Small intestine (tissue), 7 donors: ENCODE measurements at regions not wholly inside any gene's neighbourhood (a gene's known extent, or its start where the extent isn't known, plus 50 kb on each side); places are given as distances from the start of the nearest gene placed in this dataset.

Source experiments
- DNase-seq, 2 donors: peaks; one replicate each; pipeline versions ENCODE4 v3.0.0 to v3.0.0-alpha.2; 2013
- FAIRE-seq: peaks from 2 replicates; lab custom pipeline; 2012; peaks lifted over from hg19 to GRCh38; lab: Jason Lieb, UNC
- H3K27ac ChIP-seq, 3 donors: one replicate each; pipeline ENCODE4 v1.5.1; 2013; ENCODE audit warnings: low read length in 2 of 3, mild to moderate bottlenecking in 2 of 3, control low read depth in 1 of 3, inconsistent platforms in 1 of 3, low read depth in 1 of 3, moderate library complexity in 1 of 3
- H3K27me3 ChIP-seq, 3 donors: one replicate each; pipeline ENCODE4 v1.6.1; 2013; ENCODE audit warnings: low read length in 3 of 3, inconsistent platforms in 1 of 3; ENCODE audit not compliant: control insufficient read depth in 3 of 3, insufficient read depth in 3 of 3
- H3K36me3 ChIP-seq, 3 donors: one replicate each; pipeline ENCODE4 v1.6.1; 2013; ENCODE audit warnings: low read length in 3 of 3, inconsistent platforms in 1 of 3, low read depth in 1 of 3, mild to moderate bottlenecking in 1 of 3, moderate library complexity in 1 of 3; ENCODE audit not compliant: control insufficient read depth in 3 of 3, insufficient read depth in 2 of 3
- H3K4me1 ChIP-seq, 3 donors: one replicate each; pipeline ENCODE4 v1.6.1; 2013; ENCODE audit warnings: low read length in 2 of 3, inconsistent platforms in 1 of 3, low read depth in 1 of 3, mild to moderate bottlenecking in 1 of 3, moderate library complexity in 1 of 3; ENCODE audit not compliant: control insufficient read depth in 3 of 3, insufficient read depth in 2 of 3
- H3K4me3 ChIP-seq, 3 donors: one replicate each; pipeline ENCODE4 v1.5.1; 2013; ENCODE audit warnings: low read length in 3 of 3, control low read depth in 1 of 3, inconsistent platforms in 1 of 3, low read depth in 1 of 3, mild to moderate bottlenecking in 1 of 3, moderate library complexity in 1 of 3
- H3K9me3 ChIP-seq, 2 donors: one replicate each; pipeline ENCODE4 v1.6.1; 2013; ENCODE audit warnings: low read depth in 1 of 2, low read length in 1 of 2; ENCODE audit not compliant: control insufficient read depth in 2 of 2, insufficient read depth in 1 of 2
- WGBS, 3 donors: extraction: QIAGEN DNeasy Blood & Tissue Kit; methylation state at CpG; one replicate each; pipeline ENCODE4 v1.1.7; 2013; 5-methylcytosine and 5-hydroxymethylcytosine counted together
- donor health status: healthy with polysubstance abuse.
- donor health status: control.
- donor health status: control.
- donor health status: Bipolar disorder and iron deficiency.
- donor health status: healthy.

GRCh38 chr2:121005453-121005852 lies 269.8 kb downstream of the GLI2 start:
- H3K4me1 ChIP-seq = no peaks in the 10 kb centered on the region
- 68 to 82% (median 71%) methylated on average over 3 of the region's 3 CpGs for WGBS, 3 donors
- DNase-seq (no peak), FAIRE-seq (no peak)
- H3K27me3 ChIP-seq = peaks cover 0 to 15% (median 0%) of the 10 kb centered on the region in 3 donors
- H3K36me3 ChIP-seq = no peaks in the 10 kb centered on the region
- H3K4me3 ChIP-seq = no peak overlapping the region
- no peak overlapping the region for H3K27ac ChIP-seq
- H3K9me3 ChIP-seq = peaks cover 0 to 2% of the 10 kb centered on the region in 2 donors

GRCh38 chr2:121006743-121007489 lies 271.2 kb downstream of the GLI2 start:
- Histone ChIP-seq H3K36me3 (no peaks in the 10 kb centered on the region), H3K27ac (no peak overlapping the region), H3K27me3 (peaks cover 0 to 15% (median 0%) of the 10 kb centered on the region in 3 donors), H3K4me3 (no peak overlapping the region), H3K9me3 (peaks cover 0 to 5% of the 10 kb centered on the region in 2 donors), H3K4me1 (no peaks in the 10 kb centered on the region)
- FAIRE-seq (no peak), DNase-seq (no peak)
- 89 to 94% (median 91%) methylated on average over 10 of the region's 10 CpGs for WGBS, 3 donors

- Histone ChIP-seq H3K4me3 (no peak overlapping the region), H3K27me3 (peaks cover 0 to 15% (median 0%) of the 10 kb centered on the region in 3 donors), H3K9me3 (peaks cover 0 to 6% of the 10 kb centered on the region in 2 donors), H3K4me1 (no peaks in the 10 kb centered on the region), H3K36me3 (no peaks in the 10 kb centered on the region), H3K27ac (no peak overlapping the region)
- FAIRE-seq = no peak
- WGBS, 3 donors = 87 to 90% (median 88%) methylated on average over 2 of the region's 2 CpGs
- no peak for DNase-seq
Measured at GRCh38 chr2:121007490-121007853, 271.8 kb downstream of the GLI2 start.

- FAIRE-seq (no peak), DNase-seq (no peak)
- no peak overlapping the region for H3K27ac ChIP-seq
- no peaks in the 10 kb centered on the region for H3K36me3 ChIP-seq
- peaks cover 0 to 6% of the 10 kb centered on the region in 2 donors for H3K9me3 ChIP-seq
- H3K27me3 ChIP-seq = peaks cover 0 to 15% (median 0%) of the 10 kb centered on the region in 3 donors
- WGBS, 3 donors = 71 to 84% (median 82%) methylated on average over 5 of the region's 5 CpGs
- no peak overlapping the region for H3K4me3 ChIP-seq
- no peaks in the 10 kb centered on the region for H3K4me1 ChIP-seq
Measured at GRCh38 chr2:121008975-121009374, 273.3 kb downstream of the GLI2 start.

- Histone ChIP-seq H3K36me3 (no peaks in the 10 kb centered on the region), H3K4me3 (no peak overlapping the region), H3K9me3 (peaks cover 0 to 6% of the 10 kb centered on the region in 2 donors), H3K27me3 (peaks cover 0 to 5% (median 0%) of the 10 kb centered on the region in 3 donors), H3K4me1 (no peaks in the 10 kb centered on the region), H3K27ac (no peak overlapping the region)
- DNase-seq = no peak
- no peak for FAIRE-seq
Measured at GRCh38 chr2:121010998-121011397, 274.0 kb downstream of the TFCP2L1 start.

GRCh38 chr2:121014876-121015275 lies 270.1 kb downstream of the TFCP2L1 start:
- 91 to 94% (median 93%) methylated on average over 3 of the region's 3 CpGs for whole genome bisulfite sequencing, 3 donors
- Histone ChIP-seq H3K4me3 (no peak overlapping the region), H3K36me3 (no peaks in the 10 kb centered on the region), H3K9me3 (peaks cover 0 to 3% of the 10 kb centered on the region in 2 donors), H3K4me1 (peaks cover 0 to 5% (median 0%) of the 10 kb centered on the region in 3 donors), H3K27ac (no peak overlapping the region), H3K27me3 (no peaks in the 10 kb centered on the region)
- no peak for FAIRE-seq
- no peak for DNase-seq

- Histone ChIP-seq H3K36me3 (no peaks in the 10 kb centered on the region), H3K4me3 (no peak overlapping the region), H3K27ac (no peak overlapping the region), H3K4me1 (peaks cover 0 to 5% (median 0%) of the 10 kb centered on the region in 3 donors), H3K9me3 (peaks cover 0 to 3% of the 10 kb centered on the region in 2 donors), H3K27me3 (peaks cover 0 to under 1% (median 0%) of the 10 kb centered on the region in 3 donors)
- DNase-seq (no peak), FAIRE-seq (no peak)
- WGBS, 3 donors = 58 to 72% (median 65%) methylated on average over 7 of the region's 7 CpGs
Measured at GRCh38 chr2:121015971-121016485, 269.0 kb downstream of the TFCP2L1 start.

- WGBS, 3 donors = 16 to 42% (median 32%) methylated on average over 7 of the region's 7 CpGs
- H3K36me3 ChIP-seq = no peaks in the 10 kb centered on the region
- peak in 1 of 2 donors; percentile 11 for DNase-seq
- H3K4me3 ChIP-seq = no peak overlapping the region
- peaks cover 0 to 5% (median 0%) of the 10 kb centered on the region in 3 donors for H3K4me1 ChIP-seq
- no peak overlapping the region for H3K27ac ChIP-seq
- FAIRE-seq = no peak
- no peaks in the 10 kb centered on the region for H3K9me3 ChIP-seq
- peaks cover 0 to 8% (median 0%) of the 10 kb centered on the region in 3 donors for H3K27me3 ChIP-seq
Measured at GRCh38 chr2:121017396-121017795, 267.6 kb downstream of the TFCP2L1 start.
